Lower leg skin (tissue), 3 donors: ENCODE measurements at regions not wholly inside any gene's neighbourhood (a gene's known extent, or its start where the extent isn't known, plus 50 kb on each side); places are given as distances from the start of the nearest gene placed in this dataset.

Experiments used
- POLR2A ChIP-seq, 2 donors: fragments of 450-650 bp; IDR thresholded peaks; one replicate each; pipeline ENCODE4 v1.6.1; 2016 to 2017; ENCODE audit warnings: antibody characterized with exemption in 2 of 2, mild to moderate bottlenecking in 1 of 2, moderate library complexity in 1 of 2
- TF ChIP-seq, protein P1 (sequence below), 3 donors: fragments of 450-650 bp; IDR thresholded peaks; one replicate each; pipeline ENCODE4 v1.5.1; 2016; ENCODE audit warnings: antibody characterized with exemption in 3 of 3, mild to moderate bottlenecking in 3 of 3, moderate library complexity in 2 of 3

DNA sequence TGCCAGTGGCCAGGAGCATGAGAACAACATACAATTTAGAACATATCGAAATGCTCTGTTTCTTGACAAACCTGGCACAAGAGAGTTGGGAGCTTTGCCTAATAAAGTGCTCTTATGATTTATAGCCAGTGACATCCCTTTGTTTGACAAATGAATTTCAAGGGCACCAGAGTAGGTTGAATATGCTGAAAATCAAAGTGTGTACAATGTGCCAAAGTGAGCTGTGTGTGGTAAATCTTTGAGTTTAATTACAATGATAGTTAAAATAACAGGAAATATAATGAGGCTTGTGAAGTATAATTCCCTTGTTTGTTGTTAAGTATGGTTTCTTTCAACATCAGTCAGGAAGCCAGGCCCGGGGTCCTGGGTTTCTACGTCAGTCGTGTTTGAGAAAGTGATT, 211.9 kb downstream of the EBLN2 start:
- TF ChIP-seq, protein P1, sequence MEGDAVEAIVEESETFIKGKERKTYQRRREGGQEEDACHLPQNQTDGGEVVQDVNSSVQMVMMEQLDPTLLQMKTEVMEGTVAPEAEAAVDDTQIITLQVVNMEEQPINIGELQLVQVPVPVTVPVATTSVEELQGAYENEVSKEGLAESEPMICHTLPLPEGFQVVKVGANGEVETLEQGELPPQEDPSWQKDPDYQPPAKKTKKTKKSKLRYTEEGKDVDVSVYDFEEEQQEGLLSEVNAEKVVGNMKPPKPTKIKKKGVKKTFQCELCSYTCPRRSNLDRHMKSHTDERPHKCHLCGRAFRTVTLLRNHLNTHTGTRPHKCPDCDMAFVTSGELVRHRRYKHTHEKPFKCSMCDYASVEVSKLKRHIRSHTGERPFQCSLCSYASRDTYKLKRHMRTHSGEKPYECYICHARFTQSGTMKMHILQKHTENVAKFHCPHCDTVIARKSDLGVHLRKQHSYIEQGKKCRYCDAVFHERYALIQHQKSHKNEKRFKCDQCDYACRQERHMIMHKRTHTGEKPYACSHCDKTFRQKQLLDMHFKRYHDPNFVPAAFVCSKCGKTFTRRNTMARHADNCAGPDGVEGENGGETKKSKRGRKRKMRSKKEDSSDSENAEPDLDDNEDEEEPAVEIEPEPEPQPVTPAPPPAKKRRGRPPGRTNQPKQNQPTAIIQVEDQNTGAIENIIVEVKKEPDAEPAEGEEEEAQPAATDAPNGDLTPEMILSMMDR (IDR thresholded peaks at IDR 0.05), result no peak
- no peak for TF ChIP-seq POLR2A (IDR thresholded peaks at IDR 0.05)
